GM12801 (cell line): ENCODE measurements at regions not wholly inside any gene's neighbourhood (a gene's known extent, or its start where the extent isn't known, plus 50 kb on each side); places are given as distances from the start of the nearest gene placed in this dataset.

ENCODE experiments used
- TF ChIP-seq, protein P1 (sequence below): IDR thresholded peaks from one replicate; pipeline ENCODE4 v1.5.1; 2011; ENCODE audit warnings: control low read depth; ENCODE audit not compliant: insufficient read length; ENCODE audit errors: extremely low read depth

DNA sequence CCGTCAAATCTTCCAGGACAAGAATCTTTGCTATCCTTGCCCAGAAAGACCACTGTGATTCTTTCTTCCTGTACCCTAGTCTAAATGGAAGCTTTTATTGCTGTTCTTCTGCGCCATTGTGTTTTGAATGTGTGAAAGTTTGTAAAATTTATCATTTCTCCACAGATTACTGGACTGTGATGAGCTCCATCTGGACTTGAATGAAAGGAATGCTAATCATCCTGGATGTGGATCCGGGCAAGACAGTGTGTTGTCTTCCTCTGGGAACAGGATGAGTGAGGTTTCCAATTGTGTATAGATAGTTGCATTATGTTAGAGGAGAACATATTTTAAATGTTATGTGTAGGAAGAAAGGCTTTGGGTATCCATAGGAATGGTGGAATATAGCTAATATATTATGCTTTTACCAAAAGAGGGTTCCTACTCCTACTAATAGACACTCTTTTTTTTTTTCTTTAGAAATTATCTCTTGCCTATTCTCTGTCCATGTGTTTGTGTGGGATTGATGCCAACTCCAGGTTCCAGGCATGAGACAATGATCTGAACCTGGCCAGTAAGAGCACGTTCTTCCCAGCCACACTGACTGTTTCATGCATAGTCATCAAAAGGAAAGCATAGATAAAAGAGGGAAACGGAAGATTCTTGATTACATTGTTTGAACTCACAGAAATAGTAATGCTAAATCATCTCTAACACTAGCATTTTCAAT lies 803.6 kb upstream of the ADGRL3 start:
- TF ChIP-seq, protein P1, sequence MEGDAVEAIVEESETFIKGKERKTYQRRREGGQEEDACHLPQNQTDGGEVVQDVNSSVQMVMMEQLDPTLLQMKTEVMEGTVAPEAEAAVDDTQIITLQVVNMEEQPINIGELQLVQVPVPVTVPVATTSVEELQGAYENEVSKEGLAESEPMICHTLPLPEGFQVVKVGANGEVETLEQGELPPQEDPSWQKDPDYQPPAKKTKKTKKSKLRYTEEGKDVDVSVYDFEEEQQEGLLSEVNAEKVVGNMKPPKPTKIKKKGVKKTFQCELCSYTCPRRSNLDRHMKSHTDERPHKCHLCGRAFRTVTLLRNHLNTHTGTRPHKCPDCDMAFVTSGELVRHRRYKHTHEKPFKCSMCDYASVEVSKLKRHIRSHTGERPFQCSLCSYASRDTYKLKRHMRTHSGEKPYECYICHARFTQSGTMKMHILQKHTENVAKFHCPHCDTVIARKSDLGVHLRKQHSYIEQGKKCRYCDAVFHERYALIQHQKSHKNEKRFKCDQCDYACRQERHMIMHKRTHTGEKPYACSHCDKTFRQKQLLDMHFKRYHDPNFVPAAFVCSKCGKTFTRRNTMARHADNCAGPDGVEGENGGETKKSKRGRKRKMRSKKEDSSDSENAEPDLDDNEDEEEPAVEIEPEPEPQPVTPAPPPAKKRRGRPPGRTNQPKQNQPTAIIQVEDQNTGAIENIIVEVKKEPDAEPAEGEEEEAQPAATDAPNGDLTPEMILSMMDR = no peak

DNA sequence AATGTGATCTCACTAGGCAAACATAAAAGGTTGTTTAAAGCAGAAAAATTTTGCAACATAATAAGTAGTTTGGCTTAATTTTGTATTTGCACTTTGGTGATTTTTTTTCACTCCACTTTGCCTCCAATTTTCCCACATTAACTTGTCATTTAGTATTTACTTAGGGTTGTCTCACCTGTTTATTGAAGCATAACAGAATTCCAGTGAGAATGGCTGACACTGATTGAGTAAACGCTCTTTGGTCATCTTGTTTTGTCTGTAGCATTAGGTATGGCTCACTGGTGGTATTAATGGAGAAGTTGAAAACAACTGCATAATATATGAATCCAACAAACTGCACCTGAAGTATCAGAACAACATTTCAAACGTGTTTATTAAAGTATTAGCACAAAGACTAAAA lies 799.5 kb upstream of the ADGRL3 start:
- TF ChIP-seq, protein P1 = no peak

DNA sequence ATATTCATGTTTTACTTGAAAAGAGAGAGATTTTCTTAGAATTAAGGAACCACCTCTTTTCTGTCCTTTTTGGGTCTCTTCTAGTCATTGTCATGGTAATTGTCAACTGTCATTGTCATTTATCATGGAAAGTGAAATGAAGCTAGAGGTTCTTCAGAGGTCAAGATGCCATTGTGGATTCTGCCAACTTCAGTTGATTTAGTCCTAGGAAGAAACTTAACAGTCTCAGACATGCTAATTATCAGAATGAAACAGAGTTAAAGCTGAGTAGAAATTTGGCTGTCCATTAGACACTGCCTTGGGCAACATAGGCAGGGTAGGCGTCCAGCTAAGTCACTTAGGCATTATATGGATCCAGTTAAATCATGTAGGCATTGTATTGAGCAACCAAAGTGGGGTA lies 796.1 kb upstream of the ADGRL3 start:
- TF ChIP-seq, protein P1 = no peak

DNA sequence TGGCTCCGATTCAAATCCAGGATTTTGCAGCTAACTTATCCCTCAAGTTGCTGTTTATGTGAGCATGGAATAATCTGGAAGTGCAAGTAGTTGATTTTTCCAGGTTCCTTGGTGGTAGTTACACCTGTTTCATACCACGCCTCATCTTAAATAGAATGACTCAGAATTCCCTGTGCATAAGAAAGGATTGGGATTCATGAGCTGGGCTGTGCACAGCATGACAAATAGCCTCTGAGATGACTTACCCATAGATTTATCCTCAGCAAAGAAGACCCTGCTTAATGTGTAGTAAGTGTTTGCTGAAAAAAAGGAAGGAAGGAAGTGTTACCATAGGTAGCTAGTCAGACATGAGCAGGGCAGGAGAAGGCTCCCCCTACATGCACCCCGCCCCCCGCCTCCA lies 777.7 kb upstream of the ADGRL3 start:
- TF ChIP-seq, protein P1 = no peak

DNA sequence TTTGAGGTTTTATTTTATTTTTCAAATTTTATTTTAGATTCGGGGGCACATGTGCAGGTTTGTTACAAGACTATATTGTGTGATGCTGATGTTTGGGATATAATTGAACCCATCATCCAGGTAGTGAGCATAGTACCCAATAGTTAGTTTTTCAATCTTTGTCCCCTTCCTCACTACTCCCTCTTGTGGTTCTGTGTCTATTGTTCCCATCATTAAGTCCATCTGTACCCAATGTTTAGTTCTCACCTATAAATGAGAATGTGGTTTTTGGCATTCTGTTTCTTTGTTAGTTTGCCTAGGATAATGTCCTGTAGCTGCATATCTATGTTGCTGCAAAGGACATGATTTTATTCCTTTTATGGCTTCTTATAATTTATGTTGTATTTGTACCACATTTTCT lies 767.2 kb upstream of the ADGRL3 start:
- TF ChIP-seq, protein P1 = no peak

DNA sequence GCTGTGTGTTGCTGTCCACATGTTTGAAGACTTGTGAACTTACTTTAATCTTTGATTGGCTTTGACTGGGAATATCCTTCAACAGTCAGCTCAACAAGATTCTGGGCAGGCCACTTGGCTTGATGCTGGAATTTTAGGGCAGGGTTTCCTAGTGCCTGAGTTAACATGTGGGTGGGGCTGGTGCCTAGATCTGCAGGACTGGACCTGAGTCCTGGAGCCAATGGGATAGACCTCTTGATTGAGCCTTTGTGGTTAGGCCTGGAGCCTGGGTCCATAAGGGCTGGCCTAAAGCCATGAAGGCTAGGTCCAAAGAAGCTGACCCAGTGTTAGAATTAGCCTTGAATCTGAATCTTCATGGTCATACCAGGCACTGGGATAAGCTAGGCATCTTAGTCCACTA lies 757.1 kb upstream of the ADGRL3 start:
- TF ChIP-seq, protein P1 = no peak

DNA sequence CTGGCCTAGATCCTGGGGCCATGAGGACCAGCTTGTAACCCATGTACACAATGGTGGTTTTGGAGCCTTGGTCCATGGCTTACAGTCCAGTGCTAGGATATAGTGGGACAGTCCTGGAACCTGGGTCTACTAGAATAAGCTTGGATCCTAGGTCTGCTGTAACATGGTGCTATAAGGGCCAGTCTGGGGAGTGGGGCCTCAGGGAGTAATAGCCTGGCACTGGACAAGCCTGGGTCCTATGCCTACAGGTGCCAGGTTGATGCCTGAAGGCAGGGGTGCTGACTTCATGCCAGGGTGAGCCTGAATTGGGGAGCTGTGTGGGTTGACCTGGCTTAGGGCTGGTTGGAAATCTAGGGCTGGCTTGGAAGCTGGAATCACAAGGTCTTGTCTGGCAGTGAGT lies 756.3 kb upstream of the ADGRL3 start:
- TF ChIP-seq, protein P1 = no peak
